ENCODE measurements at regions not wholly inside any gene's neighbourhood (a gene's known extent, or its start where the extent isn't known, plus 50 kb on each side); places are given as distances from the start of the nearest gene placed in this dataset.

GRCh38 chr15:94615688-94616087 is 384.3 kb downstream of the MCTP2 start:
- ATAC-seq, result no peak
- no peaks in the 10 kb centered on the region for H3K27me3 Mint-ChIP-seq (ENCODE audit: insufficient read depth, low read depth, poor library complexity)

More at GRCh38 chr15:94615688-94616087, 384.3 kb downstream of the MCTP2 start:
- Histone ChIP-seq H2AFZ (no peak overlapping the region), H3K36me3 (ENCODE audit: insufficient read depth) (no peaks in the 10 kb centered on the region), H3K4me3 (no peak overlapping the region), H3F3A (replicated peaks; ENCODE audit: low read depth) (no peaks in the 10 kb centered on the region), H3K79me2 (replicated peaks; ENCODE audit: insufficient read depth) (no peaks in the 10 kb centered on the region), H3K27ac (ENCODE audit: low read depth) (no peak overlapping the region), H3K9me2 (ENCODE audit: insufficient read depth) (0 out of 2 replicates have a peak, but pooled peaks cover 9% of the 10 kb centered on the region), H4K20me1 (replicated peaks; ENCODE audit: insufficient read depth) (no peaks in the 10 kb centered on the region), H3K27me3 (ENCODE audit: insufficient read depth) (no peaks in the 10 kb centered on the region), H3K4me2 (no peak overlapping the region), H3K4me1 (ENCODE audit: insufficient read depth) (no peaks in the 10 kb centered on the region)
- DNase-seq (ENCODE audit: low spot score), result no peak
- H3K4me3 Mint-ChIP-seq, result no peak overlapping the region
- no peaks in the 10 kb centered on the region for H3K36me3 Mint-ChIP-seq (ENCODE audit: low read depth)
- H3K9me3 Mint-ChIP-seq, result no peaks in the 10 kb centered on the region
- peaks cover under 1% of the 10 kb centered on the region; the same call in 1 of the 3 replicates for H3K4me1 Mint-ChIP-seq
- H3K27ac Mint-ChIP-seq, result no peak overlapping the region
- TF ChIP-seq, protein P1, sequence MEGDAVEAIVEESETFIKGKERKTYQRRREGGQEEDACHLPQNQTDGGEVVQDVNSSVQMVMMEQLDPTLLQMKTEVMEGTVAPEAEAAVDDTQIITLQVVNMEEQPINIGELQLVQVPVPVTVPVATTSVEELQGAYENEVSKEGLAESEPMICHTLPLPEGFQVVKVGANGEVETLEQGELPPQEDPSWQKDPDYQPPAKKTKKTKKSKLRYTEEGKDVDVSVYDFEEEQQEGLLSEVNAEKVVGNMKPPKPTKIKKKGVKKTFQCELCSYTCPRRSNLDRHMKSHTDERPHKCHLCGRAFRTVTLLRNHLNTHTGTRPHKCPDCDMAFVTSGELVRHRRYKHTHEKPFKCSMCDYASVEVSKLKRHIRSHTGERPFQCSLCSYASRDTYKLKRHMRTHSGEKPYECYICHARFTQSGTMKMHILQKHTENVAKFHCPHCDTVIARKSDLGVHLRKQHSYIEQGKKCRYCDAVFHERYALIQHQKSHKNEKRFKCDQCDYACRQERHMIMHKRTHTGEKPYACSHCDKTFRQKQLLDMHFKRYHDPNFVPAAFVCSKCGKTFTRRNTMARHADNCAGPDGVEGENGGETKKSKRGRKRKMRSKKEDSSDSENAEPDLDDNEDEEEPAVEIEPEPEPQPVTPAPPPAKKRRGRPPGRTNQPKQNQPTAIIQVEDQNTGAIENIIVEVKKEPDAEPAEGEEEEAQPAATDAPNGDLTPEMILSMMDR (conservative IDR thresholded peaks at IDR 0.05; ENCODE audit: low read depth in 2 of 2), result no peak
- TF ChIP-seq EZH2phosphoT487 (IDR thresholded peaks at IDR 0.05; ENCODE audit: unreplicated experiment), result no peak
- TF ChIP-seq ETS1 (IDR thresholded peaks at IDR 0.05), result no peak
- no peak for TF ChIP-seq ZNF331 (CRISPR knock-in tag; IDR thresholded peaks at IDR 0.05; ENCODE audit: low read depth)
- no peak for TF ChIP-seq NANOG (IDR thresholded peaks at IDR 0.05; ENCODE audit: borderline replicate concordance)
- TF ChIP-seq EZH2 (IDR thresholded peaks at IDR 0.05; ENCODE audit: low read depth, unreplicated experiment), result no peak
- TF ChIP-seq, protein P2, sequence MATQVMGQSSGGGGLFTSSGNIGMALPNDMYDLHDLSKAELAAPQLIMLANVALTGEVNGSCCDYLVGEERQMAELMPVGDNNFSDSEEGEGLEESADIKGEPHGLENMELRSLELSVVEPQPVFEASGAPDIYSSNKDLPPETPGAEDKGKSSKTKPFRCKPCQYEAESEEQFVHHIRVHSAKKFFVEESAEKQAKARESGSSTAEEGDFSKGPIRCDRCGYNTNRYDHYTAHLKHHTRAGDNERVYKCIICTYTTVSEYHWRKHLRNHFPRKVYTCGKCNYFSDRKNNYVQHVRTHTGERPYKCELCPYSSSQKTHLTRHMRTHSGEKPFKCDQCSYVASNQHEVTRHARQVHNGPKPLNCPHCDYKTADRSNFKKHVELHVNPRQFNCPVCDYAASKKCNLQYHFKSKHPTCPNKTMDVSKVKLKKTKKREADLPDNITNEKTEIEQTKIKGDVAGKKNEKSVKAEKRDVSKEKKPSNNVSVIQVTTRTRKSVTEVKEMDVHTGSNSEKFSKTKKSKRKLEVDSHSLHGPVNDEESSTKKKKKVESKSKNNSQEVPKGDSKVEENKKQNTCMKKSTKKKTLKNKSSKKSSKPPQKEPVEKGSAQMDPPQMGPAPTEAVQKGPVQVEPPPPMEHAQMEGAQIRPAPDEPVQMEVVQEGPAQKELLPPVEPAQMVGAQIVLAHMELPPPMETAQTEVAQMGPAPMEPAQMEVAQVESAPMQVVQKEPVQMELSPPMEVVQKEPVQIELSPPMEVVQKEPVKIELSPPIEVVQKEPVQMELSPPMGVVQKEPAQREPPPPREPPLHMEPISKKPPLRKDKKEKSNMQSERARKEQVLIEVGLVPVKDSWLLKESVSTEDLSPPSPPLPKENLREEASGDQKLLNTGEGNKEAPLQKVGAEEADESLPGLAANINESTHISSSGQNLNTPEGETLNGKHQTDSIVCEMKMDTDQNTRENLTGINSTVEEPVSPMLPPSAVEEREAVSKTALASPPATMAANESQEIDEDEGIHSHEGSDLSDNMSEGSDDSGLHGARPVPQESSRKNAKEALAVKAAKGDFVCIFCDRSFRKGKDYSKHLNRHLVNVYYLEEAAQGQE (IDR thresholded peaks at IDR 0.05; ENCODE audit: unreplicated experiment), result no peak
- TF ChIP-seq, protein P3, sequence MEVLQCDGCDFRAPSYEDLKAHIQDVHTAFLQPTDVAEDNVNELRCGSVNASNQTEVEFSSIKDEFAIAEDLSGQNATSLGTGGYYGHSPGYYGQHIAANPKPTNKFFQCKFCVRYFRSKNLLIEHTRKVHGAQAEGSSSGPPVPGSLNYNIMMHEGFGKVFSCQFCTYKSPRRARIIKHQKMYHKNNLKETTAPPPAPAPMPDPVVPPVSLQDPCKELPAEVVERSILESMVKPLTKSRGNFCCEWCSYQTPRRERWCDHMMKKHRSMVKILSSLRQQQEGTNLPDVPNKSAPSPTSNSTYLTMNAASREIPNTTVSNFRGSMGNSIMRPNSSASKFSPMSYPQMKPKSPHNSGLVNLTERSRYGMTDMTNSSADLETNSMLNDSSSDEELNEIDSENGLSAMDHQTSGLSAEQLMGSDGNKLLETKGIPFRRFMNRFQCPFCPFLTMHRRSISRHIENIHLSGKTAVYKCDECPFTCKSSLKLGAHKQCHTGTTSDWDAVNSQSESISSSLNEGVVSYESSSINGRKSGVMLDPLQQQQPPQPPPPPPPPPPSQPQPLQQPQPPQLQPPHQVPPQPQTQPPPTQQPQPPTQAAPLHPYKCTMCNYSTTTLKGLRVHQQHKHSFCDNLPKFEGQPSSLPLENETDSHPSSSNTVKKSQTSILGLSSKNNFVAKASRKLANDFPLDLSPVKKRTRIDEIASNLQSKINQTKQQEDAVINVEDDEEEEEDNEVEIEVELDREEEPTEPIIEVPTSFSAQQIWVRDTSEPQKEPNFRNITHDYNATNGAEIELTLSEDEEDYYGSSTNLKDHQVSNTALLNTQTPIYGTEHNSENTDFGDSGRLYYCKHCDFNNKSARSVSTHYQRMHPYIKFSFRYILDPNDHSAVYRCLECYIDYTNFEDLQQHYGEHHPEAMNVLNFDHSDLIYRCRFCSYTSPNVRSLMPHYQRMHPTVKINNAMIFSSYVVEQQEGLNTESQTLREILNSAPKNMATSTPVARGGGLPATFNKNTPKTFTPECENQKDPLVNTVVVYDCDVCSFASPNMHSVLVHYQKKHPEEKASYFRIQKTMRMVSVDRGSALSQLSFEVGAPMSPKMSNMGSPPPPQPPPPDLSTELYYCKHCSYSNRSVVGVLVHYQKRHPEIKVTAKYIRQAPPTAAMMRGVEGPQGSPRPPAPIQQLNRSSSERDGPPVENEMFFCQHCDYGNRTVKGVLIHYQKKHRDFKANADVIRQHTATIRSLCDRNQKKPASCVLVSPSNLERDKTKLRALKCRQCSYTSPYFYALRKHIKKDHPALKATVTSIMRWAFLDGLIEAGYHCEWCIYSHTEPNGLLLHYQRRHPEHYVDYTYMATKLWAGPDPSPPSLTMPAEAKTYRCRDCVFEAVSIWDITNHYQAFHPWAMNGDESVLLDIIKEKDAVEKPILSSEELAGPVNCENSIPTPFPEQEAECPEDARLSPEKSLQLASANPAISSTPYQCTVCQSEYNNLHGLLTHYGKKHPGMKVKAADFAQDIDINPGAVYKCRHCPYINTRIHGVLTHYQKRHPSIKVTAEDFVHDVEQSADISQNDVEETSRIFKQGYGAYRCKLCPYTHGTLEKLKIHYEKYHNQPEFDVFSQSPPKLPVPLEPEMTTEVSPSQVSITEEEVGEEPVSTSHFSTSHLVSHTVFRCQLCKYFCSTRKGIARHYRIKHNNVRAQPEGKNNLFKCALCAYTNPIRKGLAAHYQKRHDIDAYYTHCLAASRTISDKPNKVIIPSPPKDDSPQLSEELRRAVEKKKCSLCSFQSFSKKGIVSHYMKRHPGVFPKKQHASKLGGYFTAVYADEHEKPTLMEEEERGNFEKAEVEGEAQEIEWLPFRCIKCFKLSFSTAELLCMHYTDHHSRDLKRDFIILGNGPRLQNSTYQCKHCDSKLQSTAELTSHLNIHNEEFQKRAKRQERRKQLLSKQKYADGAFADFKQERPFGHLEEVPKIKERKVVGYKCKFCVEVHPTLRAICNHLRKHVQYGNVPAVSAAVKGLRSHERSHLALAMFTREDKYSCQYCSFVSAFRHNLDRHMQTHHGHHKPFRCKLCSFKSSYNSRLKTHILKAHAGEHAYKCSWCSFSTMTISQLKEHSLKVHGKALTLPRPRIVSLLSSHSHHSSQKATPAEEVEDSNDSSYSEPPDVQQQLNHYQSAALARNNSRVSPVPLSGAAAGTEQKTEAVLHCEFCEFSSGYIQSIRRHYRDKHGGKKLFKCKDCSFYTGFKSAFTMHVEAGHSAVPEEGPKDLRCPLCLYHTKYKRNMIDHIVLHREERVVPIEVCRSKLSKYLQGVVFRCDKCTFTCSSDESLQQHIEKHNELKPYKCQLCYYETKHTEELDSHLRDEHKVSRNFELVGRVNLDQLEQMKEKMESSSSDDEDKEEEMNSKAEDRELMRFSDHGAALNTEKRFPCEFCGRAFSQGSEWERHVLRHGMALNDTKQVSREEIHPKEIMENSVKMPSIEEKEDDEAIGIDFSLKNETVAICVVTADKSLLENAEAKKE (CRISPR knock-in tag; IDR thresholded peaks at IDR 0.05), result no peak
- TF ChIP-seq ZNF114 (CRISPR knock-in tag; IDR thresholded peaks at IDR 0.05), result no peak
- TF ChIP-seq POLR2AphosphoS5 (IDR thresholded peaks at IDR 0.05; ENCODE audit: low read depth), result no peak
- TF ChIP-seq JUNB (IDR thresholded peaks at IDR 0.05; ENCODE audit: unreplicated experiment), result no peak
